HuH-7.5 (cell line): ENCODE measurements at regions not wholly inside any gene's neighbourhood (a gene's known extent, or its start where the extent isn't known, plus 50 kb on each side); places are given as distances from the start of the nearest gene placed in this dataset.
"Not testable (repeated sequence)": the region's sequence is repeated elsewhere in the genome, so short reads cannot be mapped to it uniquely, and the experiment has no call there.

Experiments
- DNase-seq: peaks from one replicate; pipeline ENCODE4 v3.0.0; 2011; ENCODE audit warnings: low spot score

DNA sequence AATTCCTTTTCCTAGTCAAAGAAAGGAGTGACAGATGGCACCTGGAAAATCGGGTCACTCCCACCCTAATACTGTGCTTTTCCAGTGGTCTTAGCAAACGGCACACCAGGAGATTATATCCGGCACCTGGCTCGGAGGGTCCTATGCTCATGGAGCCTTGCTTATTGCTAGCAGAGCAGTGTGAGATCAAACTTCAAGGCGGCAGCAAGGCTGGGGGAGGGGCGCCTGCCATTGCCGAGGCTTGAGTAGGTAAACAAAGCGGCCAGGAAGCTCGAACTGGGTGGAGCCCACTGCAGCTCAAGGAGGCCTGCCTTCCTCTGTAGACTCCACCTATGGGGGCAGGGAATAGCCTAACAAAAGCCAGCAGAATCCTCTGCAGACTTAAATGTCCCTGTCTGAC, 171.4 kb upstream of the AGR3 start:
- not testable (repeated sequence) for DNase-seq

DNA sequence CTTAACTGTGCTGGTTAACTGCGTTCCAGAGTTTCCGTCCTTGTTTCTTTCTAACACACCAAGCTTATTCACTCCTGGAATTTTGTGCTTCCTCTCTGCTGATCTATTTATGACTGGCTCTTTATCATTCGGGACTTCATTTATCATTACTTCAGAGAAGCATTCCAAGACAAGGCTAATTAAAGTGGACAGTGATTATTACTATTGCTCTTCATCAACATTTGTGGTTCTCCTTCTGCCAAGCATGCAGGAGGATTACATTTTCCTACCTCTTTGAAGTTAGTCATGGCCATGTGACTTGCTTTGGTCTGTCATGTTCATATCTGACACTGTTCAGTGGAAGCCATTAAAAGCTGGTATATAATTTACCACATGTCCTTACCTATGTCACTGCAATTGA, 172.4 kb upstream of the AGR3 start:
- DNase-seq, result no peak

DNA sequence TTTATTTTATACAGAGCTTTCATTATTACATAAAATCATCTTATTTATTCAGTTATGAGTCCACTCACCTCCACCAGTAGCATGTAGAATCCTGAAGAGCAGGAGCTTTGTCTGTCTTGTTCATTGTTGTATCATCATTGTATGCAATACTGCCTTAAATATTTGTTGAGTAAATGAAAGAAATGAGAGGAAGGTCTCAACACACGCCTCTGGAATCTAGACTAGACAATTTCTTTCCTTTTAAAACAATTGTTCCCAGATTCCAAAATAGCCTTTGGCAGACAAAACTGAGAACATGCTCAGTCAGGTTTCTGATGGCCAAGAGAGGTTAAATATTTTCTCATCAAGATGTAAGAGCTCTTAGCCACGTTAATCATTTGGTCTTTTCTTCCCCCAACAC, 173.1 kb upstream of the AGR3 start:
- DNase-seq, result no peak

DNA sequence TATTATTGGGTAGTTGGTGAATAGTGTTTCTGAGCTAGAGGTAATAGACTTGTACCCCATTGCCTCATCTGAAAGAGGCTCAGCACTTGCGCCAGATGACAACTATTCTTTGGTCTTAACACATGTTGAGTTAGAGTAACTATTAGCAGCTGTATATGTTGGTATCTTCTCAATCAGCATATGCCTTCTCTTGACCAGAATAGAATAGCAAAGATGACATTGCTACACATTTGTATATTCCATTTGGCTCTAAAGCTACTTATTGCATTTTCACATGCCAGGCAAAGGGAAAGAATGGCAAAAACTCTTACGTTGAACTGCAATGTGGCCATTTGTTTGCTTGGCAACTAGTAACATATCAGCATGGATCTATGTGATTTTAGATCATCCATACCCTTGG, 173.8 kb upstream of the AGR3 start:
- no peak for DNase-seq

- no peak for DNase-seq
Observed at GRCh38 chr7:17056491-17057142, 174.8 kb upstream of the AGR3 start.

DNA sequence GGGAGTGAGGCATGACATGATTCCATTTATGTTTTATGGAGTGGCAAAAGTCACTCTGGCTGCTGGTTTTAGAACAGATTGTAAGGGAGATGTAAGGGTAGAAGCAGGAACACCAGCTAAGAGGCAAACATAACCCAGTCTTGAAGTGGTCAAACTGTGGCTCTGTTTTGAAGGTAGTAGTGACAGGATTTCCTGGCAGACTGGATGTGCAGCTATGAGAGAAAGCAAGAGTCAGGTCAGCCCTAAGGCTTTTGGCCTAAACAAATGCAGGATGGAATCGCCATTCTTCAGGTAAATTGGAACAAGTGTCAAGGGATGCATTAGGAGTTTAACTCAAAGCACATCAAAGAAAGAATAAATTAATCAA, 175.3 kb upstream of the AGR3 start:
- no peak for DNase-seq

DNA sequence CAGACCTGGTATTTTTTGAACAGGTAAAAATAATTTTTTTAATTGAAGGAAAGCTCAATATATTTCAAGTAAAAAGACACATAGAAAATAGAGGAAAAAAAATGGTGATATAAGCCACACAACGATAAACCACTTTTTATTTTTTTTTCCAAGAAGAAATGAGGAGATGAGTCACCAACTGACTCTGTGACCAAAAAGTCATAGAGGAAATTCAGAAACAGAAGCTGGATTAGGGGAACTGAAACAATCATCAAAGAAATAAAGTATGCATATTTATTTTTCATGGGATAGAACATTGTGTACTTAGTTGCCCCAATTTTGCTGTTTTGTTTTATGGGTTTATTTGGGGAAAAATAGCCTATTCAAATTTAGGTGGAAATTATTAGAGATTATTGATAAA, 176.8 kb upstream of the AGR3 start:
- no peak for DNase-seq

DNA sequence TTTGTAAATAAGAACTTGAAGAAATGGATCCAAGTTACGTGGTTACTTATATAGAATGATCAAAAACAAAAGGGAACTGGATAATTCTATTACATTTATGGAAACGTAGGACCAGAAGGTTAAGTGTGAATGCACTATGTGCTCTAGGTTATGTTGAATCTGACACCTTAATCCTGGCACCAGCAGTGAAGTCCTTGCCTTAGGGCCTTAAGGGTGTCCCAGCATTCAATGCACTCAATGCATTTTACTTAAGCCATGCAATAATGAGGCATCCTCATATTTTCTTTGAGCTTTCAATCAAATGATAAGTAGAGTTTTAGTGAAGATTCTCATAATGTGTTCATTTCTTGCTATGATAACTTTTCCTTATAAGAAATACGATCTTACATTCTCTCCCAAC, 178.3 kb upstream of the AGR3 start:
- DNase-seq, result no peak

GRCh38 chr7:17061443-17061842, 179.7 kb upstream of the AGR3 start:
- DNase-seq, result no peak

DNA sequence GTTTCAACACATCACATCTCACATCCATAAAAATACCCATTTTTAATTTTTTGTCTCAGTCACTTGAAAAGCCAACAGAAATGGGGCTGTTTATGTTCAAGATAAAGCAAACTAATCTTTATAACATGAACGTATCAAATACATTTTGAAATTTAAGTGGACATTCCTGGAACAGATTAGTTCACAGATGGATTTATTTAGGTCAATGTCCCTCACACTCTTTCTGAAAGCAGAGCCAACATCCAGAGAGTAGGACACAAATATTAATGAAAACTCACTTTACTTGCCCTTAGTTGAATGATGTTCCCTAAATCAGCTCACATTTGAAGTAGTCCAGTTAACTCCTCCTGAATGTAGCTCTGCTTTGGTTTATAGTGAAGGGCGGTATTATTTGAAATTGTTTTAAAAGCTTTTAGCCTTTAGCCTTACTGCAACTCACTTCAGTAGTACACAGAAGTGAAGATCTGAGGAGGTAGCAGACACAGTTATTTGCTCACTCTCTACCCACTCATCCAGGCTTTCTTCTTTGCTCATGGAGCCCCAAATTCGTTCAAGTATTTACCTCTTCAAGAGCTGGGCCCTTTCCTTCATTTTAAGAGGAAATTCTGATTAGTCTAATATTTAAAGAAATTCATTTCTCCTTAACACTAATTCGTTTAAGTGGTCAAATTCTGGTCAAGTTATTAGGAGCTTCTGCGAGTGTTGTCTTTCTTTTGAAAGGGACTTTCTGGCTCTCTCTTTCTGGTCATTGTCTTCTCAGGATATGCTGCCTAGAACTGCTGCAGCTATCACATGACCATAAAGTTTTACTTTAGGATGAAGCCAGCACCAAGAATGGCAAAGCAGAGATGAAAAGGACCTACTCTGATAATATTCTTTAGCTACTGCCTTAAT, 180.6 kb upstream of the AGR3 start:
- no peak for DNase-seq

DNA sequence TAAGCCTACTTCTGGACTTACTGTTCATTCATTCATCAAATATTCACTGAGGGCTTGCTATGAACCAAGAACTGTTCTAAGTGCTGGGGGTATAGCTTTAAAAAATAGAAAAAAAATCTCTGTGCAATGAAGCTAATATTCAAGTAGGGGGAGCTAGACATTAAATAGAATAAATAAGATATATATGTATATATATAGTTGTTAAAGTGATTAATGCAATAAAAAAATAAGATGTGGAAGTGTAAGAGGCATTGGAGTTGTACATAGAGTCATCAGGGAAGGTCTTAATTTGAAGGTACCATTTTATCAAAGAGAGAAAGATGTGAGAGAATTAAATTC, 181.2 kb upstream of the AGR3 start:
- DNase-seq, result no peak

DNA sequence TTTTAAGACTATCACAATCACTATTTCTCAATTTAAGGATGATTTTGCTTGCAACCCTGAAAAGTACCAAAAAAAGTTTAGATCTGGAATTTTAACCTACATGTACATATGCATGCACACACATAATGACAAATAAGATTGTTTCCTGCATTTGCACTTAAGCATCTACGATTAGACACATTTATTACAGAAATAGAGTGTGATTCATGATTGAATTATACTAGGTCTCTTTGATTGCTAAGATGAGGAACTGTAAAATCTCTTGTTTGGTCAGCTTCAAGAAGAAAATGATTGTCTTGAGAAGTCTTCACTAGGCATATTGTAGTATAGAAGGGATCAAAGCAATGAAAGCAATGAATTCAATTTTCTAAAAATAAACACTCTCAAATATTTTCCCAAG, 185.9 kb upstream of the AGR3 start:
- no peak for DNase-seq

DNA sequence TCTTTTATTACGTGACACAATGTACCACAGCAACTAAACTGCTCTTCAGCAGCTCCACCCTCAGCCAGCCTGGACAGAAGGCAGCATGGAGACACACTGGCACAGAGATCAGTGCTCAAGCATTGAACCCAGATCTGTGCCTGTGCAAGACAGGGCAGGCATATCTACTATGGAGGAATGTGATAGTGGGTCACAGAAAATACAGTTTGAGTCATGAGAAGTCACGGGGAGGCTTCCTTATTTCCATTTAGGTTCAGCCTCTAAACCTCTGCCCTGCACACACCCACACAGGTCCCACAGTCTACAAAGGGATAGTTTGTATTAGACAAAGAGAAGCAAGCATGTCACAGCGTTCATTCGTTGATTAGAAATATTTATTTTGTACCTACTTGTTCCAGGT, 187.4 kb upstream of the AGR3 start:
- DNase-seq, result no peak

GRCh38 chr7:17070231-17070708, 188.5 kb upstream of the AGR3 start:
- DNase-seq, result no peak

DNA sequence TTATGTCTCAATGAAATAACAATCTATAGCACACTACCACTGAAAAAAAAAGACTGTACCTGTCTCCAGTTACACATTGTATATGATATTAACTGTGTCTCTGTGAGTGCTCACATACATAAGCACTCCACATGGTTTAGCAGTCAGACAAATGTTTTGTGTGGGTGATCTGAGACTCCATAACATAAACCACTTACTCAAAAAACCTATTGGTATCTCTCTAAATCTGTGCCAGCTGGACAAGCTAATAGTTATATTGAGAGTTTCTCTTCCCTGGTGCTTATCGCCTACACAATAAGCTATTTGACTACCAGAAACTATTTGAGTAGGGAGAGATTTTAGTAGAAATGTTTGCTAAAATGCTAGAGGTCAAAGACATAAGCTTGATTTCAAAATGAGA, 190.1 kb upstream of the AGR3 start:
- no peak for DNase-seq

DNA sequence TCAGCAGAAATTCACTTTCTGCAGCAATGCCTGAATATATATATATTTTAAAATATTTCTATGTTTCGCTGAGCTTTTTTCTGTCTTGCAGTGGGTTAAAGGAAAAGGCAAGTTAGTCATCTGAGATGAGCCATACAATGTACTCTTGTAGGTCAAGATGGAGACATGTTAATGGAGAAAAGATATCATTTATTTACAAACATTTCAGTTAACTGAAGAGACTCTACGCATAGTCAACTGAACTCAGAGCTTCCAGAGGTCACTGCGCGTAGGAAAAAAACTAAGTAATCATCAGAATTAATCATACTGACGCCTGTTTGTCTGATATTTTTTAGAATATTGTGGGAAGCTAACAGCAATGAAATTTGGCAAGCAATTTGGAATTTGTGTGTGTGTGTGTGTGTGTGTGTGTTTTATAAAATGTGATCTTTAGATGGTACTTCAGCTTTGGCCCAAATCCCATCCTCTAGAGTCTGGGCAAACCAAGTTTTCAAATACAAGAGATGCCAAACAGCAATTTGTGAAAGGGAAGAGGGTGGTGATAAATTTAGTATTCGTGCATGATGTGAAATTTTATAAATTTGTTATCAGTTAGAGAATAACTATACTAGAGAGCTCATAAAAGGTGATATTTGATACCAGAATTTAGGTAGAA, 193.9 kb upstream of the AGR3 start:
- DNase-seq, result no peak

DNA sequence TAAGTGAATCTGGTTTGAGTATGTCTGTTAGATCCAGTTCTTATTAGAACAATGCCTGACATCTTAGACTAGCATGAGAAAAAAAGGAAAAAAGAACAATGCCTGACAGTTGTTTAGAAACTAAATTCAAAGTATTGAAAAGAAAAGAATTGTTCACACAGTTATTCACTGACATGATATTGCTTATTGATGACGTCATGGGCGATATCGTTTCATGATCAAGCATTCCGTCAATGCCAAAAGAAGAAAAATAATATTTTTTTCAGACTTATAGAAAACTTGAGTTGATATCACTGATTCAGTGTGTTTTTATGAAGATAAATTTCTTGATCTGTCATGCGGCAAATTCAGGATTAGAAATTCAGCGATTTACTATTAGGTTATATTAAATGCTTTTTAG, 196.5 kb upstream of the AGR3 start:
- no peak for DNase-seq

DNA sequence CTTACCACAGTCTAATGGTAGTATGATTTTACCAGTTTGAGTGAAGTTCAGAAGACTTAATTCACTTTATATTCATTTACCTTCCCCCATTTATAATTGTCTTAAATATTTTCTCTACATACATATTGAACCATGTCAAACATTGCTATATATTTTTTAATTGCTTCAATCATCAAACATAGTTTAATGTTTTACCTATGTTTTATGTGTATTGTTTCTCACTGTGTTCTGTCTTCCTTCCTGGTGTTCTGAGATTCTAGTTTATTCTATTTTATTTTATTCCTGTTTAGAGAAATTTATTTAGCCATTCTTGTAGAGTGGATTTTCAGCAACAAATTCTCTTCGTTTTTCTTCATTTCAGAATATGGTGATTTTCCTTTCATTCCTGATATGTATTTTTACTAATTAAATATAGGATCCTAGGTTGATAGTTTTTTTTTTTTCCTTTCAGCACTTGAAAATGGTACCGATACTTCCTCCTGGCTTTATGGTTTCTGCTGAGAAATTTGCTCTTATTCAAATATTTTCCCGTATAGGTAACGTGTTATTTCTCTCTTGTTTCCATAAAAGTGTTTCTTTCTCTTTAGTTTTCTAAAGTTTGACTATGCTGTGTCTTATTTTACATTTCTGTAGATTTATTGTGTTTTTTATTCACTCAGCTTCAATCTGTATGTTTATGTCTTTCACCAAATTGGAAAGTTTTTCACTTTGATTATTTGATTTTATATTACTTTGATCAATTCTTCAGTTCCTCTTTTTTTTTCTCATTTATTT, 201.8 kb upstream of the AGR3 start:
- no peak for DNase-seq

DNA sequence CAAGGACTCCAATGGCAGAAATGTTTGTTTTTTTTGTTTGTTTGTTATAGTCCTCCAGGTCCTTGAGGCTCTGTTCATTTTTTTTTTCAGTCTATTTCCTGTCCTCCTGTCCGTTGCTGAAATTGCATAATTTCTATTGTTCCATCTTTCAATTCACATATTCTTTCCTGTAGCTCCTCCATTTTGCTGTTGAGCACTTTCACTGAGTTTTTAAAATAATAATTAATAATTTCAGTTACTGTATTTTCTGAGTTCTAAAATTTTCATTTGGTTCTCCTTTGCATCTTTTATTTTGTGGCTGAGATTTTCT, 202.3 kb upstream of the AGR3 start:
- no peak for DNase-seq

DNA sequence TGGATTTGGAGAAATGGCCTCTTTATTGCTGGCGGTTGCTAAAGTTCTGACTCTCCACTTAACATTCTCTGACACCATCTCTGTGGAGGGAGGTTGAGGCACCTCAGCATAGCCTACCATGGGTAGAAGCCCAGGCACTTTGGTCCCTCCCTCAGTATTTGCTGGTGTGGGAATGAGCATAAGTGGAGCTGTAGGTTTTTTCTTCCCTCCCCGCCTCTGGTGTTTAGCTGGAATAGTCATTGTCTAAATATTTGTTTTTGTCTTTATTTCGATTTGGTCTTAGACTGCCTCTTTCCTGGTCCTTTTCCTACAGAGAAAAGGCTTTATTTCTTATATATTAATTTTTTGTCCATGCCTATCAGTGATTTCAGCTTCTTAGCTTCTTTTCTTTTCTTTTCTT, 203.4 kb upstream of the AGR3 start:
- no peak for DNase-seq

- DNase-seq, result peak; percentile 19
Observed at GRCh38 chr7:17086403-17086802, 204.6 kb upstream of the AGR3 start.

DNA sequence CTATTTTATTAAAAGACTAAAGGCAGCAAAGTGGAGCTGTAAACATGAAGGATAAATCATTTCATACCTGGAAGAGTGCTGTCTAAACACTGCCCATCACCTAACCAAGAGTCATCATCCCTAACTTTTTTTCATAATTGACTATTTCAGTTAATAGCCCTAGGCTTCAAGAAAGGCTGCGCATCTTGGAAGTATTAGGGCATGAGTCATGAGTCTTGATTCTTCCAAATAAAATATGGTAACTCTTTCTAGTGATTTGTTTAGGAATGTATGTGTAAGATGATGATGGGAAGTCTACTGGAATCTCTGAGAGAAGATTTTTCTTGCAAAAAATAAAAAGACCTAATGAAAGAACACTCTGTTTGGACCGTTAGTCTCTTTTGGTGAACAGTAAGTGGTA, 207.7 kb upstream of the AHR start:
- no peak for DNase-seq

DNA sequence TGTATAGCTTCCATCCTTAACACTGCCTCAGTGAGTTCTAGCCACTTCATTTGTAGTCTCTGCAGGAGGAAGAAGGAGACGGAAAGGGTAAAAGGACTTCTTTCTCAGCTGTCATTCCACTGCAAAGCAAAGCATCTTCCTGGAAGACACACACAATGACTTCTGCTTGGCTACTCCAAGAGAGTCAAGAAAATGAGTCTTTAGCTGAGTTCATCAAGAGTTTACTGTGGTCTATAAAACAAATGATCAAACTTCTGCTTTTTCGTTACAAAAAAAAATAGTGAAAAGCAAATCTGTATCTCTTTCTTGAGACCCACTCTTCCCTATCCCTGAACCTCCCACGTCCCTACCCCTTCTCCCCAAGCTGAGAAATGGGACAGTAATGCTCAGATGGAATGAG, 205.0 kb upstream of the AHR start:
- DNase-seq, result no peak
